Gastroesophageal sphincter (tissue), 4 donors: ENCODE measurements at regions not wholly inside any gene's neighbourhood (a gene's known extent, or its start where the extent isn't known, plus 50 kb on each side); places are given as distances from the start of the nearest gene placed in this dataset.

Source experiments
- ATAC-seq: fragments of 150-250 bp; one replicate; pipeline ENCODE4 v1.9.1; 2016; ENCODE audit warnings: mild to moderate bottlenecking, moderate library complexity
- H3K27ac ChIP-seq, 4 donors: fragments of 200-600 bp; sonication (generic) in 3 of 4; 1 replicate in 3 of 4; 2 replicates in 1 of 4; pipeline ENCODE4 v1.5.1; 2016 to 2019
- H3K27me3 ChIP-seq: fragments of 200-600 bp; sonication (generic); one replicate; pipeline ENCODE4 v1.5.1; 2019
- H3K36me3 ChIP-seq, 2 donors: fragments of 200-600 bp; sonication (generic); one replicate each; pipeline ENCODE4 v1.5.1; 2019; ENCODE audit warnings: control low read depth in 1 of 2
- H3K4me1 ChIP-seq, 3 donors: fragments of 200-600 bp; sonication (generic); 1 replicate in 2 of 3; 2 replicates in 1 of 3; pipeline ENCODE4 v1.5.1; 2016 to 2019; ENCODE audit warnings: control low read depth in 2 of 3
- H3K4me3 ChIP-seq, 2 donors: fragments of 200-600 bp; sonication (generic); one replicate each; pipeline ENCODE4 v1.5.1; 2019; ENCODE audit warnings: mild to moderate bottlenecking in 1 of 2, moderate library complexity in 1 of 2
- H3K9me3 ChIP-seq, 3 donors: fragments of 200-600 bp; sonication (generic); one replicate each; pipeline ENCODE4 v1.5.1; 2017 to 2019; ENCODE audit warnings: control low read depth in 2 of 3
- CTCF ChIP-seq, 4 experiments: fragments of 200-600 bp in 2 of 4; fragments of 450-650 bp in 2 of 4; sonication (generic) in 1 of 4; IDR thresholded peaks; one replicate each; pipeline ENCODE4 v1.5.1; 2017 to 2019; ENCODE audit warnings: antibody characterized with exemption in 4 of 4, mild to moderate bottlenecking in 2 of 4, moderate library complexity in 2 of 4
- EP300 ChIP-seq: sonication (generic); formaldehyde crosslinking; IDR thresholded peaks from one replicate; pipeline ENCODE4 v1.6.1; 2017; ENCODE audit warnings: antibody characterized with exemption, mild to moderate bottlenecking
- POLR2A ChIP-seq, 2 donors: fragments of 450-650 bp; IDR thresholded peaks; one replicate each; pipeline ENCODE4 v1.6.1; 2017; ENCODE audit warnings: antibody characterized with exemption in 2 of 2, mild to moderate bottlenecking in 2 of 2, moderate library complexity in 1 of 2
- POLR2AphosphoS5 ChIP-seq: sonication (generic); formaldehyde crosslinking; IDR thresholded peaks from one replicate; pipeline ENCODE4 v1.6.1; 2017; ENCODE audit warnings: antibody characterized with exemption
- WGBS, 2 donors: methylation state at CpG; one replicate each; pipeline ENCODE4 v1.1.5; 2018; ENCODE audit warnings: low coverage in 1 of 2; 5-methylcytosine and 5-hydroxymethylcytosine counted together

DNA sequence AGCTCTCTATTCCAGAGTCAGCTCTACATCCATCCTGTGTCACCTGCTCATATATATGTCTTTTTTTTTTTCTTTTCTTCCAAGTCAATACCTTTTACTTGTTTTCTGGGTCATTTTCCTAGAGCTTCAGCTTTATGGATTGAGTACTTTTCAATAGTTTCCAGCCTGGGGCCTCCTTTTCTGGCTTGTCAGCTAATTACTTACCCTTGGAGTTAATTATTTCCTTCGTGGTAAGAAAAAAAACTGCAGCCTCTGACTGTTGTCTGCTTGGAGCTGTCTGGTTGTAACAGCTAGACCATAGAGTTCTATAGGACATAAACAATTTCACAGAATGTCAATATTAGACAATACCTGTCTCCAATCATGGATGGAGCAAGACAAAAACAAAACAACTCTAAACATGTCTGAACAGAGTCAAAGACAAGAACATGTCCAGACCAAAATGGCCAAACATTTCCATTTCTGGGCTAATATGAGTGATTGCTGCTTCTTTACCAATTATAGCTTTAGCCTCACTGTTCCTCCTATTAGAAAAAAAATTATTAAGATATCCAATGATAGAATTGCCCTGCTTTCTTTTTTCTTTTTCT is 643.1 kb downstream of the SLC4A3 start:
- WGBS, 2 donors, result 20 to 58% methylated on average over 1 of the region's 1 CpG
- H3K4me3 ChIP-seq, result no peak overlapping the region
- no peak overlapping the region for H3K27ac ChIP-seq
- H3K36me3 ChIP-seq, result no peaks in the 10 kb centered on the region
- H3K4me1 ChIP-seq, result no peaks in the 10 kb centered on the region
- no peak for TF ChIP-seq POLR2AphosphoS5
- TF ChIP-seq POLR2A (IDR thresholded peaks at IDR 0.05), result no peak
- TF ChIP-seq EP300, result no peak
- TF ChIP-seq CTCF (IDR thresholded peaks at IDR 0.05), result no peak
- no peak for ATAC-seq
- H3K27me3 ChIP-seq, result no peaks in the 10 kb centered on the region
- H3K9me3 ChIP-seq, result no peaks in the 10 kb centered on the region

DNA sequence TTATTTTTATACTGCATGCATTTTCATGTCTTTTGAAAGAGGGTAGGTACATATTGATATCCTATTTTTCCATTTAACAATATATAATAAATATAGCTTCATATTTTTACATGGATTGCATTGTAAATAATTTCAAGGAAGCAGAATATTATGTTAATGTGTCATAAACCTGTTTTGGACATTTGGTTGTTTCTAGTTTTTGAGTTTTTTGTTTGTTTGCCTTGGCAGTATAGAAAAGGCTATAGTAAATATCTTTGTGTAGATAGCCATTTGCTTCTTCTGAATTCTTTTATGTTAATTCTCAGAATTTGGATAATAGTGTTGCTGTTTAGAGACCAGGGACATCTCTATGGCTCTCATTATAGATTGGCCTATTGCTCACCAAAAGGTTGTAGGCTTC is 645.2 kb downstream of the SLC4A3 start:
- Histone ChIP-seq H3K36me3 (no peaks in the 10 kb centered on the region), H3K4me1 (peaks cover 0 to 19% (median 3%) of the 10 kb centered on the region in 3 donors), H3K27me3 (no peaks in the 10 kb centered on the region), H3K4me3 (no peak overlapping the region), H3K9me3 (no peaks in the 10 kb centered on the region), H3K27ac (no peak overlapping the region)
- no peak for ATAC-seq
- TF ChIP-seq POLR2A (IDR thresholded peaks at IDR 0.05) (no peak), CTCF (IDR thresholded peaks at IDR 0.05) (no peak), POLR2AphosphoS5 (no peak), EP300 (no peak)

DNA sequence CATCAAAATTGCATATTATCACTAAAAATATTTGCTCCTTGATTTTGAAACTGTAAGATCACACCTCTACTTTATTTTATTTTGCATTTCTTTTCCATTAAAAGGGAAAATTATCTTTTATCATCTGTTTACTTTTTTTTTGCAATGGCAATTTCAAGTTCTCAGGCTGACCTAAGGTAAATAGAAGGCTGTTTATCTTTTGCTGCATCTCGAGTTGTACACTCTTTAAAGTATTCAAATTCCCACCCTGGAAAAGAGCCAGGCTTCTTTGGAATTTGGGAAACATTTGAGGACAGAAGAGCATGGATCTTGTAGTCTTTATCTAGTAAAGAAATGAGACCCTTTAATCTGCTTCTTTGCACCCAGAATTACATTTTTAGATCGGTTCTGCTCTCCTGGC is 645.7 kb downstream of the SLC4A3 start:
- H3K27ac ChIP-seq, result no peak overlapping the region
- H3K4me3 ChIP-seq, result no peak overlapping the region
- ATAC-seq, result no peak
- H3K9me3 ChIP-seq, result no peaks in the 10 kb centered on the region
- no peaks in the 10 kb centered on the region for H3K36me3 ChIP-seq
- TF ChIP-seq EP300 (no peak), CTCF (IDR thresholded peaks at IDR 0.05) (no peak), POLR2A (IDR thresholded peaks at IDR 0.05) (no peak), POLR2AphosphoS5 (no peak)
- 62 to 83% methylated on average over 1 to 2 of the region's 2 CpGs for WGBS, 2 donors
- peaks cover 0 to 23% (median 3%) of the 10 kb centered on the region in 3 donors for H3K4me1 ChIP-seq
- H3K27me3 ChIP-seq, result no peaks in the 10 kb centered on the region

DNA sequence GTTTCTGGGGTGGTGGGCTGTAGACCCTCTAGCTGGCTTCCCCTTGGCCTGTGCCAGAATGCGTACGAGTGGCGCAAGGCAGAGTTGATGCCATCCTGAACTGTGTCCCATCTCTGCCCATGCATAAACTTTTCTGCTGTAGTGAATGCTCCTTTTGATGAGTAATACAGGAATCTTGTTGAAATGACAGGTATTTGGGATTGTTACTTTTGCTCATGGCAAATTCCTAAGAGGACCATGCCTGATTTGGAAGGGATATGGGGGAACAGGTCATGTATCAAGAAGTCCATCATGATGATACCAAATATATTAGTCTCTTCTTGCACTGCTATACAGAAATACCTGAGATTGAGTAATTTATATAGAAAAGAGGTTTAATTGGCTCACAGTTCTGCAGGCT is 648.0 kb downstream of the SLC4A3 start:
- Histone ChIP-seq H3K4me3 (no peak overlapping the region), H3K27ac (no peak overlapping the region), H3K4me1 (peaks cover 0 to 25% (median 3%) of the 10 kb centered on the region in 3 donors), H3K9me3 (no peaks in the 10 kb centered on the region), H3K27me3 (no peaks in the 10 kb centered on the region), H3K36me3 (no peaks in the 10 kb centered on the region)
- TF ChIP-seq CTCF (IDR thresholded peaks at IDR 0.05) (no peak), POLR2AphosphoS5 (no peak), POLR2A (IDR thresholded peaks at IDR 0.05) (no peak), EP300 (no peak)
- no peak for ATAC-seq
- WGBS, 2 donors, result 68% methylated on average over 3 of the region's 3 CpGs; no CpG with 5 or more reads in 1 of the 2 donors

DNA sequence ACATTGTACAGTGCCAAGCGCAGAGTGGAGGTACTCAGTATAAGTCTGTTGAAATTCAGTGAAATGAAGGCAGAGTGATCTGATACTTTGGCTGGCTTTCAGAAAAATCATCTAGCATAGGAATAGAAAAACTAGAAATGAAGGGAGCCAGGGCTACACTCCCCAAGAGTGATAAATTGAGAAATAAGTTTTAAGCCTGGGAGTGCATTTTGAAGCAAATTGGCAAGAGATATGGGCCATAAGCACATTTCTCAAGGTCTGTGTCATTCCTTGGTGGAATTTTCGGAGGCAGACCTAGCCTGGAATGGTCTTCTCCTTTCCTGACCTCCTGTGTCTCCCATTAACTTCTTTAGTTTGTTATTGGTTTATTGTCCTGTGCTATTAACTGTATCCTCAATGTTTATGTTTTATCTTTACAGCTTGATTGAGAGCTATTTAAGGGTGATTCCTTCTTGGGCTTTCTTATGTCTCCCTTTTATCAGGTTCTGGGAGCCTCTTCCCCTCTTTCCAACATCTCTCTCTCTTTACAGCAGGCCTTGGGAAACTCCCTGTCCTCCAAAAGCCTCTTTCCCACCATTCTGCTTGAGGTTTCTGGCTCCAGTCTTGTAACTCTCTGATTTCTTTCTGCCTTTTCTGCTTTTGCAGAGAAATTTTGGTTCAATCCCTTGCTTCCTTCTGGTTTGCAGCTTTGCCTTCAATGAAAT is 649.5 kb downstream of the SLC4A3 start:
- peak; percentile 65 for ATAC-seq
- no peak for TF ChIP-seq EP300
- TF ChIP-seq POLR2AphosphoS5, result no peak
- TF ChIP-seq POLR2A (IDR thresholded peaks at IDR 0.05), result no peak
- TF ChIP-seq CTCF (IDR thresholded peaks at IDR 0.05), result no peak
- Histone ChIP-seq H3K4me1 (peaks cover 0 to 25% (median 3%) of the 10 kb centered on the region in 3 donors), H3K4me3 (no peak overlapping the region), H3K27ac (peak overlapping the region in 2 of 4 donors; percentile 29 to 38), H3K36me3 (no peaks in the 10 kb centered on the region), H3K27me3 (no peaks in the 10 kb centered on the region), H3K9me3 (no peaks in the 10 kb centered on the region)
- 34 to 50% methylated on average over 2 of the region's 2 CpGs for WGBS, 2 donors
